Keratinocyte (primary cell): ENCODE measurements at regions not wholly inside any gene's neighbourhood (a gene's known extent, or its start where the extent isn't known, plus 50 kb on each side); places are given as distances from the start of the nearest gene placed in this dataset.

ENCODE experiments used
- CTCF ChIP-seq, 3 experiments: IDR thresholded peaks in 1 of 3; conservative IDR thresholded peaks in 1 of 3; optimal IDR thresholded peaks in 1 of 3; 2 replicates in 2 of 3; 3 replicates in 1 of 3; pipeline versions ENCODE3 to v1.5.1; 2011; ENCODE audit warnings: low read length in 3 of 3, mild to moderate bottlenecking in 3 of 3, moderate library complexity in 2 of 3, control low read depth in 1 of 3, inconsistent platforms in 1 of 3; ENCODE audit not compliant: insufficient read depth in 2 of 3; ENCODE audit errors: extremely low read depth in 1 of 3
- EZH2 ChIP-seq: IDR thresholded peaks from one replicate; pipeline ENCODE4 v1.6.1; 2012; ENCODE audit warnings: inconsistent platforms, mild to moderate bottlenecking, low read length, moderate library complexity

GRCh38 chr1:98256700-98257099 is 335.9 kb upstream of the DPYD start:
- TF ChIP-seq CTCF (optimal IDR thresholded peaks at IDR 0.05 in 1 of 3, IDR thresholded peaks at IDR 0.05 in 1 of 3, conservative IDR thresholded peaks at IDR 0.05 in 1 of 3; ENCODE audit: extremely low read depth in 1 of 3, insufficient read depth in 2 of 3, low read length in 3 of 3) (no peak), EZH2 (no peak)
